Prostate gland (tissue), 2 donors: ENCODE measurements at regions not wholly inside any gene's neighbourhood (a gene's known extent, or its start where the extent isn't known, plus 50 kb on each side); places are given as distances from the start of the nearest gene placed in this dataset.

ENCODE experiments used
- POLR2A ChIP-seq: fragments of 450-650 bp; IDR thresholded peaks from one replicate; pipeline ENCODE4 v1.6.1; 2016; ENCODE audit warnings: antibody characterized with exemption, mild to moderate bottlenecking
- POLR2AphosphoS5 ChIP-seq: sonication (generic); formaldehyde crosslinking; IDR thresholded peaks from one replicate; pipeline ENCODE4 v1.6.1; 2017; ENCODE audit warnings: antibody characterized with exemption
- TF ChIP-seq, protein P1 (sequence below), 4 experiments: fragments of 200-600 bp in 2 of 4; fragments of 450-650 bp in 2 of 4; sonication (generic) in 2 of 4; IDR thresholded peaks; 1 replicate in 3 of 4; 2 replicates in 1 of 4; pipeline ENCODE4 v1.5.1; 2016 to 2019; ENCODE audit warnings: antibody characterized with exemption in 4 of 4, mild to moderate bottlenecking in 2 of 4, moderate library complexity in 2 of 4

- TF ChIP-seq, protein P1, sequence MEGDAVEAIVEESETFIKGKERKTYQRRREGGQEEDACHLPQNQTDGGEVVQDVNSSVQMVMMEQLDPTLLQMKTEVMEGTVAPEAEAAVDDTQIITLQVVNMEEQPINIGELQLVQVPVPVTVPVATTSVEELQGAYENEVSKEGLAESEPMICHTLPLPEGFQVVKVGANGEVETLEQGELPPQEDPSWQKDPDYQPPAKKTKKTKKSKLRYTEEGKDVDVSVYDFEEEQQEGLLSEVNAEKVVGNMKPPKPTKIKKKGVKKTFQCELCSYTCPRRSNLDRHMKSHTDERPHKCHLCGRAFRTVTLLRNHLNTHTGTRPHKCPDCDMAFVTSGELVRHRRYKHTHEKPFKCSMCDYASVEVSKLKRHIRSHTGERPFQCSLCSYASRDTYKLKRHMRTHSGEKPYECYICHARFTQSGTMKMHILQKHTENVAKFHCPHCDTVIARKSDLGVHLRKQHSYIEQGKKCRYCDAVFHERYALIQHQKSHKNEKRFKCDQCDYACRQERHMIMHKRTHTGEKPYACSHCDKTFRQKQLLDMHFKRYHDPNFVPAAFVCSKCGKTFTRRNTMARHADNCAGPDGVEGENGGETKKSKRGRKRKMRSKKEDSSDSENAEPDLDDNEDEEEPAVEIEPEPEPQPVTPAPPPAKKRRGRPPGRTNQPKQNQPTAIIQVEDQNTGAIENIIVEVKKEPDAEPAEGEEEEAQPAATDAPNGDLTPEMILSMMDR (IDR thresholded peaks at IDR 0.05) = no peak
- no peak for TF ChIP-seq POLR2A
- no peak for TF ChIP-seq POLR2AphosphoS5
Observed at GRCh38 chr22:47750086-47750485, 987.6 kb downstream of the TBC1D22A start.
